Neural crest cell (in vitro differentiated cells): ENCODE measurements at regions not wholly inside any gene's neighbourhood (a gene's known extent, or its start where the extent isn't known, plus 50 kb on each side); places are given as distances from the start of the nearest gene placed in this dataset.
"Not testable (repeated sequence)": the region's sequence is repeated elsewhere in the genome, so short reads cannot be mapped to it uniquely, and the experiment has no call there.

Source experiments
- DNase-seq: peaks from one replicate; pipeline ENCODE4 v3.0.0; 2021; ENCODE audit warnings: low read depth, mixed read lengths, low spot score
- H3K27ac Mint-ChIP-seq: one replicate; pipeline ENCODE4 v1.8.0; 2021; ENCODE audit warnings: mild to moderate bottlenecking, mixed read lengths; ENCODE audit not compliant: unreplicated experiment
- H3K27me3 Mint-ChIP-seq: 2 replicates; pipeline ENCODE4 v1.8.0; 2021; ENCODE audit warnings: low read depth, mild to moderate bottlenecking, mixed read lengths
- H3K36me3 Mint-ChIP-seq: 2 replicates; pipeline ENCODE4 v1.8.0; 2021; ENCODE audit warnings: low read depth, mild to moderate bottlenecking, mixed read lengths
- H3K4me1 Mint-ChIP-seq: 2 replicates; pipeline ENCODE4 v1.8.0; 2021; ENCODE audit warnings: mixed read lengths
- H3K4me3 Mint-ChIP-seq: one replicate; pipeline ENCODE4 v1.8.0; 2021; ENCODE audit warnings: mild to moderate bottlenecking, mixed read lengths
- H3K9me3 Mint-ChIP-seq: 2 replicates; pipeline ENCODE4 v1.8.0; 2021; ENCODE audit warnings: mixed read lengths
- TF ChIP-seq, protein P1 (sequence below): fragments of 200-600 bp; sonication (generic); conservative IDR thresholded peaks from 2 replicates; pipeline ENCODE4 v1.5.0; 2021; ENCODE audit warnings: antibody characterized with exemption, mild to moderate bottlenecking

DNA sequence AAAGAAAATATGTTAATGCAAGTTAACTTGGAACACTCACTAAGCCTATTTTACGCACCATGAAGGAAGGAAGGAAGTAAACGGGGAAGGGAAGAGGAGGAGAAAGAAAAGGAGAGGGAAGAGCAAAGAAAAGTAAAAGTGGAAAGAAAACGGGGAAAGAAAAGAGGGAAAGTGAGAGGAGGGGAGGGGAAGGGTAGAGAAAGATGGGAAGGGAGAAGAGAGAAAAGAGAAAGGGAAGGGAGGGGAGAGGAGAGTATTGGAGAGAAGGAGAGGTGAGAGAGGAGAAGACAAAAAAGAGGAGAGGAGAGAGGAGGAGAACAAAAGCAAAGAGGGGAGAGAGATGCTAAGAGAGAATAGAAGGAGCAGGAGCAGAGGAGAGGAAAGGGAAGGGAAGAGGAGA, 224.1 kb downstream of the SLITRK2 start:
- Mint-ChIP-seq H3K9me3 (peaks cover 8% of the 10 kb centered on the region), H3K4me3 (no peak overlapping the region)

DNA sequence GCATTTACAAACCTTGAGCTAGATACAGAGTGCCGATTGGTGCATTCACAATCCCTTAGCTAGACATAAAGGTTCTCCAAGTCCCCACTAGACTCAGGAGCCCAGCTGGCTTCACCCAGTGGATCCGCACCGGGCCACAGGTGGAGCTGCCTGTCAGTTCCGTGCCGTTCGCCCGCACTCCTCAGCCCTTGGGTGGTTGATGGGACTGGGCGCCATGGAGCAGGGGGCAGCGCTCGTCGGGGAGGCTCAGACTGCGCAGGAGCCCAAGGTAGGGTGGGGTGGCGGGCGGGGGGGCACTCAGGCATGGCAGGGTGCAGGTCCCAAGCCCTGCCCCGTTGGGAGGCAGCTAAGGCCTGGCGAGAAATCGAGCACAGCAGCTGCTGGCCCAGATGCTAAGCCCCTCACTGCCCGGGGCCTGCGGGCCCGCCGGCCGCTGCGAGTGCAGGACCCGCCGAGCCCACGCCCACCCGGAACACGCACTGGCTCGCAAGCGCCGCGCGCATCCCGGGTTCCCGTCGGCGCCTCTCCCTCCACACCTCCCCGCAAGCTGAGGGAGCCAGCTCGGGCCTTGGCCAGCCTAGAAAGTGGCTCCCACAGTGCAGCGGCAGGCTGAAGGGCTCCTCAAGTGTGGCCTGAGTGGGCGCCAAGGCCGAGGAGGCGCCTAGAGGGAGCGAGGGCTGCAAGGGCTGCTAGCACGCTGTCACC, 228.5 kb downstream of the SLITRK2 start:
- H3K27me3 Mint-ChIP-seq, H3K4me3 Mint-ChIP-seq, DNase-seq, H3K9me3 Mint-ChIP-seq, H3K27ac Mint-ChIP-seq, H3K4me1 Mint-ChIP-seq, H3K36me3 Mint-ChIP-seq: not testable (repeated sequence)

More for the DNA sequence above, 224.1 kb downstream of the SLITRK2 start:
- Mint-ChIP-seq H3K36me3 (no peaks in the 10 kb centered on the region), H3K4me1 (no peaks in the 10 kb centered on the region), H3K27ac (no peak overlapping the region), H3K27me3 (no peaks in the 10 kb centered on the region)
- TF ChIP-seq, protein P1, sequence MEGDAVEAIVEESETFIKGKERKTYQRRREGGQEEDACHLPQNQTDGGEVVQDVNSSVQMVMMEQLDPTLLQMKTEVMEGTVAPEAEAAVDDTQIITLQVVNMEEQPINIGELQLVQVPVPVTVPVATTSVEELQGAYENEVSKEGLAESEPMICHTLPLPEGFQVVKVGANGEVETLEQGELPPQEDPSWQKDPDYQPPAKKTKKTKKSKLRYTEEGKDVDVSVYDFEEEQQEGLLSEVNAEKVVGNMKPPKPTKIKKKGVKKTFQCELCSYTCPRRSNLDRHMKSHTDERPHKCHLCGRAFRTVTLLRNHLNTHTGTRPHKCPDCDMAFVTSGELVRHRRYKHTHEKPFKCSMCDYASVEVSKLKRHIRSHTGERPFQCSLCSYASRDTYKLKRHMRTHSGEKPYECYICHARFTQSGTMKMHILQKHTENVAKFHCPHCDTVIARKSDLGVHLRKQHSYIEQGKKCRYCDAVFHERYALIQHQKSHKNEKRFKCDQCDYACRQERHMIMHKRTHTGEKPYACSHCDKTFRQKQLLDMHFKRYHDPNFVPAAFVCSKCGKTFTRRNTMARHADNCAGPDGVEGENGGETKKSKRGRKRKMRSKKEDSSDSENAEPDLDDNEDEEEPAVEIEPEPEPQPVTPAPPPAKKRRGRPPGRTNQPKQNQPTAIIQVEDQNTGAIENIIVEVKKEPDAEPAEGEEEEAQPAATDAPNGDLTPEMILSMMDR, result no peak
- no peak for DNase-seq

DNA sequence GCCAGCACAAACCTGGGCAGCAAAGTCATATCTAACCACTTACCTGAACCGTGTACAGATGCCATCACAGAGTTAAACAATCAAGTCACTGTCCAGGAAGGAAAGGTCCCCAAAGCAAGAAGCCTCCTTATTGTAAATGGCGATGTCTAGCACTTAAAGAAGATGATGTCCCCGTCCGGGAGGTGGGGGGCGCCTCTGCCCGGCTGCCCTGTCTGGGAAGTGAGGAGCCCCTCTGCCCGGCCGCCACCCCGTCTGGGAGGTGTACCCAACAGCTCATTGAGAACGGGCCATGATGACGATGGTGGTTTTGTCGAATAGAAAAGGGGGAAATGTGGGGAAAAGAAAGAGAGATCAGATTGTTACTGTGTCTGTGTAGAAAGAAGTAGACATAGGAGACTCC, 231.9 kb downstream of the SLITRK2 start:
- H3K36me3 Mint-ChIP-seq, H3K9me3 Mint-ChIP-seq, H3K4me3 Mint-ChIP-seq, H3K27me3 Mint-ChIP-seq, DNase-seq, H3K4me1 Mint-ChIP-seq, H3K27ac Mint-ChIP-seq: not testable (repeated sequence)

DNA sequence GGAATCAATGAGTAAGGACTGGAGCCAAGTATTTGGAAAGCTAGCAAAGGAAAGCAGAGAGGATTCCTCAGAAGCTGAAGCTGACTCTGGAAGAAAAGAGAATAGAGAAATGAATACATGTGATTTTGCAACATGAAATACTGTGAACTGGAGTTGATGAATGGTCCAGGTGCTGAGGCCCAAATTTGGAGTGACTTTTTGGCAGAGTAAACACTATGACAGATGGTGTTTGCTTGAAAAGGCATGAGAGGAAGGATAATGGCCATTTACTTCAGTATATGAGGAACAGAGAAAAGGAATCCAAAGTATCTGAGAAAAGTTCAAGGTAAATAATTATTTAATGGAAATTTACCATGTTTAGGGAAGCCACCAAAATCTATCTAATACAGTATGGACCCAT, 236.7 kb downstream of the SLITRK2 start:
- TF ChIP-seq, protein P1, result no peak
- Mint-ChIP-seq H3K4me3 (no peak overlapping the region), H3K27me3 (no peaks in the 10 kb centered on the region), H3K36me3 (no peaks in the 10 kb centered on the region), H3K4me1 (peaks cover 10% of the 10 kb centered on the region), H3K27ac (no peak overlapping the region), H3K9me3 (peaks cover 12% of the 10 kb centered on the region)
- DNase-seq, result no peak

DNA sequence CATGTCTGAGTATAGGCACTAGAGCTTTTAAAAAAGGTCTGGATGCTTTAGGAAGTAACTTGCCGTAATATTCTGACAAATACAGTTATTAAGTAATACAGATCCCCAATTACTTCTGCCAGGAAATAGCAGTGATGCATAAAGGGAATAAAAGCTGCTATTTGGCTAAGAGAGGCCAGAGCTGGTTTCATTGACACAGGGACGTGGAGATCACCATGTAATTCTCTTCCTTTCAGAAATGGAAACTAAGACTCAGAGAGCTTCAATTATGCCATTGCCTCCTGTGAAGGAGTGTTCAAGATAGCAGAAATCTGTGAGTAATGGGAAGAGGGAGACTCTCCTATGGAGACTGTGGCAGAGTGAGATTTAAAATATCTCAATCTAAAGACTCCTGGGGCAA, 238.1 kb downstream of the SLITRK2 start:
- Mint-ChIP-seq H3K4me3 (no peak overlapping the region), H3K27me3 (no peaks in the 10 kb centered on the region), H3K4me1 (peaks cover 10% of the 10 kb centered on the region), H3K36me3 (no peaks in the 10 kb centered on the region), H3K9me3 (peaks cover 13% of the 10 kb centered on the region), H3K27ac (no peak overlapping the region)
- no peak for DNase-seq
- TF ChIP-seq, protein P1, result no peak

DNA sequence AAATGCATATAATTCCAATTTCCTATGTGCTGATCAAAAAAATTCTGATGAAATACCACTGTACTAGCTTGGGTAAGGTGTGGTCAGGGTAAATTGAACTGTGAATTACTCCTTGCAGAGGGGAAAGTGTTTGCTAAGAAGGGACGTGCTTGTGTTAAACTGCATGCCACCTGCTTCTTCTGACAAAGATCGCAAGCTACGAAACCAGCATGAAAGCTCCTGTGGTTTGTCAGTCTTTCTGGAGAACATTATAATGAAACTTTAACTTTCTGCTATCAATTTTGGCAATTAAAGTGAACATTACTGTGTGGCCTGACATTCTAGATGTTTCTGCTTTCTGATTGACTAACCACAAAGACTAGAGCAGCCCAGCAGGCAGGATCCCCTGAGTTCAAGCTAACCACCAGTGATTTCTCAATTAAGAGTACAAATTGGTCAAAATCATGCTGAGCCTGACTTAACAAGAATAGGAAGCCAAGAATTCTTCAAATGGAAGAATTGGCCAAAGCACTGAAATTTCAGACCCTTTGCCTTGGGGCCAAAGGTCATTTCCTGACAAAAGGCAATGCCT, 239.0 kb downstream of the SLITRK2 start:
- Mint-ChIP-seq H3K9me3 (peaks cover 9% of the 10 kb centered on the region), H3K27me3 (no peaks in the 10 kb centered on the region), H3K4me1 (peaks cover 10% of the 10 kb centered on the region), H3K4me3 (no peak overlapping the region), H3K27ac (no peak overlapping the region), H3K36me3 (no peaks in the 10 kb centered on the region)
- TF ChIP-seq, protein P1, result no peak
- DNase-seq, result no peak
